ENCODE measurements at regions not wholly inside any gene's neighbourhood (a gene's known extent, or its start where the extent isn't known, plus 50 kb on each side); places are given as distances from the start of the nearest gene placed in this dataset.
"Not testable (repeated sequence)": the region's sequence is repeated elsewhere in the genome, so short reads cannot be mapped to it uniquely, and the experiment has no call there.

DNA sequence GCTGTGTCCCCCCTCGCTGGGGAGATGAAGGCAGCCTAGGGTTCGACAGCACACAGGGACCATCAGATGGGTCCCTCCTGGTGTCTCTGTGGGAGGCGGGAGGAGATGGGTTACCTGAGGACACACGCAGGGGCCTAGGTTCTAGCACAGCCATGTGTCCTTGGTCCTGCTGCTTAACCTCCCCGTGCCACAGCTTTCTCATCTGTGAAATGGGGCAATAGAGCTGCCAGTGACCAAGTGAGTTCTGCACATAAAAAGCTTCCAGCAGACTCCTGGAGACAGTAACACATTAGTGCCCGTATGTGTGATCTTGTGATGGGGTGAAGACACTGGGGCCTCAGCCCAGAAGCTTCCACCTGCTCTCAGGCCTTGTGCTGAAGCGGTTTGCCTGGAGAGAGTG lies 96.0 kb upstream of the GSE1 start:
- H3K4me2 ChIP-seq (ENCODE audit: low read length), result no peak overlapping the region
- H2BK120ac ChIP-seq (ENCODE audit: low read depth, low read length), result no peak overlapping the region
- DNase-seq, result no peak
- no peak overlapping the region for H3K18ac ChIP-seq (ENCODE audit: low read length)
- H2BK5ac ChIP-seq (ENCODE audit: low read length), result no peak overlapping the region
- no peak overlapping the region for H3K23ac ChIP-seq (ENCODE audit: low read length)
- no CpG with 5 or more reads among the region's 7 CpGs for WGBS (ENCODE audit: extremely low coverage, insufficient coverage, low lambda C conversion rate)
- H2AK5ac ChIP-seq (ENCODE audit: low read length), result no peak overlapping the region
- no peaks in the 10 kb centered on the region for H3K36me3 ChIP-seq (ENCODE audit: control insufficient read depth, insufficient read depth, low read length)
- no peak overlapping the region for H4K8ac ChIP-seq (ENCODE audit: low read depth, low read length)
- H3K56ac ChIP-seq (ENCODE audit: low read length), result no peak overlapping the region
- no peak overlapping the region for H3K4me3 ChIP-seq (ENCODE audit: low read length)
- H3K27ac ChIP-seq (ENCODE audit: low read depth, low read length), result no peak overlapping the region
- peaks cover 1% of the 10 kb centered on the region for H3K4me1 ChIP-seq (ENCODE audit: control insufficient read depth, low read depth, low read length)
- no peak overlapping the region for H3K9ac ChIP-seq (ENCODE audit: low read length)
- no peak overlapping the region for H2BK15ac ChIP-seq (replicated peaks; ENCODE audit: low read depth)
- H3K4ac ChIP-seq (ENCODE audit: low read depth, low read length), result no peak overlapping the region
- H3K27me3 ChIP-seq (ENCODE audit: insufficient read depth, low read length, poor library complexity), result no peaks in the 10 kb centered on the region
- no peaks in the 10 kb centered on the region for H3K79me2 ChIP-seq (ENCODE audit: control insufficient read depth, insufficient read depth, low read length)
- no peak overlapping the region for H4K5ac ChIP-seq (ENCODE audit: low read length)
- no peaks in the 10 kb centered on the region for H3K79me1 ChIP-seq (ENCODE audit: low read length)

DNA sequence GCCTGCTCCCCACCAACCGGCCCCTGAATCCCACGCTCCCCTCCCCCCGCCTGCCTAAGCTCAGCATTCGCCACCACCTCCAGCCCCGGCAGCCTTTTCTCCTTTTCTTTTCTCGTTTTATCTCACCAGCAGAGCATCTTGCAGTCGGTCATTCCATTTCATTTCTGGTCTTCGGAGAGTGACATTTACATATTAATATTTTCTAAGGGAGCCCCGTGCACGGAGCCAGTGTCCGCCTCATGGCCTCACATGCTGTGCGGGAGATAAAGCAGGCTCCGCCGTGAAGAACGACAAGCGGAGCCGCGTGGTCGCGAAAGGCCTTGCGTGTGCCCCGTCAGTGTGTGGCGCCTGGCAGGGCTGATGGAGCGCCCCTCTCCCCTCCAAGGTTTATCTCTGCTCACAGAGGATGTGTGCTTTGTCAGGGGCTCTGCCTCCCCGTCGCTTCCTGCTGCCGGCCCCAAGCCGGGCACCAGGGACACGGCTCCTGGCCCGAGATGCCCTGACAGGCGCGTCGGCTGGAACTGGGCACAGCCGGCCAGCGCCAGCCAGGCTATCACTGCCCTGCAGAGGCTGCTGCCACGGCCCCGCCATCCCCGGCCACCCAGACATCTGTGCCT lies 95.5 kb upstream of the GSE1 start:
- Histone ChIP-seq H2BK120ac (ENCODE audit: low read depth, low read length) (no peak overlapping the region), H3K18ac (ENCODE audit: low read length) (no peak overlapping the region), H3K4me2 (ENCODE audit: low read length) (no peak overlapping the region), H4K8ac (ENCODE audit: low read depth, low read length) (no peak overlapping the region), H3K27ac (ENCODE audit: low read depth, low read length) (no peak overlapping the region), H3K36me3 (ENCODE audit: control insufficient read depth, insufficient read depth, low read length) (no peaks in the 10 kb centered on the region), H3K9ac (ENCODE audit: low read length) (no peak overlapping the region), H3K4me3 (ENCODE audit: low read length) (no peak overlapping the region), H3K4me1 (ENCODE audit: control insufficient read depth, low read depth, low read length) (peaks cover 1% of the 10 kb centered on the region), H3K79me1 (ENCODE audit: low read length) (no peaks in the 10 kb centered on the region), H3K23ac (ENCODE audit: low read length) (no peak overlapping the region), H3K27me3 (ENCODE audit: insufficient read depth, low read length, poor library complexity) (no peaks in the 10 kb centered on the region), H3K4ac (ENCODE audit: low read depth, low read length) (no peak overlapping the region), H3K79me2 (ENCODE audit: control insufficient read depth, insufficient read depth, low read length) (no peaks in the 10 kb centered on the region), H2BK15ac (replicated peaks; ENCODE audit: low read depth) (no peak overlapping the region), H4K5ac (ENCODE audit: low read length) (no peak overlapping the region), H3K56ac (ENCODE audit: low read length) (no peak overlapping the region), H2AK5ac (ENCODE audit: low read length) (no peak overlapping the region), H2BK5ac (ENCODE audit: low read length) (no peak overlapping the region)
- no CpG with 5 or more reads among the region's 38 CpGs for WGBS (ENCODE audit: extremely low coverage, insufficient coverage, low lambda C conversion rate)
- DNase-seq, result no peak

DNA sequence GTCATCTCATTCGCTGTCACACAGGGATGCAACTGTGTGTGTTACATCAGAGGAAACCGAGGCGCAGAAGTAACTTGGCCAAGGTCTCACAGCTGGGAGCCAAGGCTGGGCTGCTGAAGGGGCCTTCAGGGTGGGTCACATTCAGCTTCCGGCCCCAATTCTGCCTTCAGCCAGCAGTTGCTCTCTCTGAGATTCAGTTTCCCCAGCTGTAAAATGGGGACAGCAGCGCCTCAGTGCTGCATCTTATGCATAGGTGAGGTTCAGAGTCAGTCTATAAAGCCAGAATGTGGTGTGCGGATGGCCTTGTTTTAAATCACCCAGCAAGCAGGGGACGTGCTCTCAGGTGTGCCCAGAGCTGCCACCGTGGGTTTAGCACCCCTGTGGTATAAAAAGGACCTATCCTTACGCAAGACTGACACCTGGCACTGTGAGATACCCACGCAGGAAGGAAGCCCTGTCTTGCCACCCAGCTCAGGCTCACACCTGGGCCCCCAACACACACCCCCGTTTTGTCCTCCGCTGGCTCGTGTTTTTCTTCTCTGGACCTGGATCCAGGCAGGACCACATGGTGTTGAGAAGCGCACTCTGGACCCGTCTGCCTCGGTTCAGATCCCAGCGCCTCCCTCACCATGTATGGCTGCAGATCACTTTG lies 94.6 kb upstream of the GSE1 start:
- peaks cover 7% of the 10 kb centered on the region for H3K4me1 ChIP-seq (ENCODE audit: control insufficient read depth, low read depth, low read length)
- WGBS (ENCODE audit: extremely low coverage, insufficient coverage, low lambda C conversion rate), result no CpG with 5 or more reads among the region's 17 CpGs
- H3K56ac ChIP-seq (ENCODE audit: low read length), result no peak overlapping the region
- no peak overlapping the region for H2BK15ac ChIP-seq (replicated peaks; ENCODE audit: low read depth)
- H3K79me1 ChIP-seq (ENCODE audit: low read length), result no peaks in the 10 kb centered on the region
- H3K4ac ChIP-seq (ENCODE audit: low read depth, low read length), result no peak overlapping the region
- no peaks in the 10 kb centered on the region for H3K36me3 ChIP-seq (ENCODE audit: control insufficient read depth, insufficient read depth, low read length)
- H4K5ac ChIP-seq (ENCODE audit: low read length), result no peak overlapping the region
- no peak overlapping the region for H2BK120ac ChIP-seq (ENCODE audit: low read depth, low read length)
- no peak overlapping the region for H2BK5ac ChIP-seq (ENCODE audit: low read length)
- H3K27me3 ChIP-seq (ENCODE audit: insufficient read depth, low read length, poor library complexity), result no peaks in the 10 kb centered on the region
- H2AK5ac ChIP-seq (ENCODE audit: low read length), result no peak overlapping the region
- H3K79me2 ChIP-seq (ENCODE audit: control insufficient read depth, insufficient read depth, low read length), result no peaks in the 10 kb centered on the region
- no peak overlapping the region for H4K8ac ChIP-seq (ENCODE audit: low read depth, low read length)
- H3K4me3 ChIP-seq (ENCODE audit: low read length), result no peak overlapping the region
- no peak overlapping the region for H3K23ac ChIP-seq (ENCODE audit: low read length)
- no peak overlapping the region for H3K9ac ChIP-seq (ENCODE audit: low read length)
- no peak for DNase-seq
- no peak overlapping the region for H3K4me2 ChIP-seq (ENCODE audit: low read length)
- H3K18ac ChIP-seq (ENCODE audit: low read length), result no peak overlapping the region
- no peak overlapping the region for H3K27ac ChIP-seq (ENCODE audit: low read depth, low read length)

DNA sequence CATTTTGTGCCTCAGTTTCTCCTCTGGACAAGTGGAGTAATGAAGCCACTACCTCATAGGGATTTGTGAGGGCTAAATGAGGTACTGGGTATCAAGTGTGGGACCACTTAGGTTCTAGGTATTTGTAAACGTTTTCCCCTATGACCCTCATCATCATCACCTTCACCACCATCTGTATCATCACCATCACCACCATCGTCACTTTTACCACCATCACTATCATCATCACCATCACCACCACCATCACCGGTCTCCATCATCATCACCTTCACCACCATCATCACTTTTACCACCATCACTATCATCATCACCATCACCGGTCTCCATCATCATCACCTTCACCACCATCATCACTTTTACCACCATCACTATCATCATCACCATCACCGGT lies 94.1 kb upstream of the GSE1 start:
- not testable (repeated sequence) for DNase-seq; H3K4me3 ChIP-seq (ENCODE audit: low read length); H4K8ac ChIP-seq (ENCODE audit: low read depth, low read length); H3K79me1 ChIP-seq (ENCODE audit: low read length); H3K4me1 ChIP-seq (ENCODE audit: control insufficient read depth, low read depth, low read length); H4K5ac ChIP-seq (ENCODE audit: low read length); H2BK15ac ChIP-seq (replicated peaks; ENCODE audit: low read depth); H3K4me2 ChIP-seq (ENCODE audit: low read length); H3K23ac ChIP-seq (ENCODE audit: low read length); H3K79me2 ChIP-seq (ENCODE audit: control insufficient read depth, insufficient read depth, low read length); H3K9ac ChIP-seq (ENCODE audit: low read length); H3K4ac ChIP-seq (ENCODE audit: low read depth, low read length); H2BK5ac ChIP-seq (ENCODE audit: low read length); H3K18ac ChIP-seq (ENCODE audit: low read length); H3K36me3 ChIP-seq (ENCODE audit: control insufficient read depth, insufficient read depth, low read length); H2BK120ac ChIP-seq (ENCODE audit: low read depth, low read length); H3K27ac ChIP-seq (ENCODE audit: low read depth, low read length); H2AK5ac ChIP-seq (ENCODE audit: low read length); H3K27me3 ChIP-seq (ENCODE audit: insufficient read depth, low read length, poor library complexity); H3K56ac ChIP-seq (ENCODE audit: low read length)
- WGBS (ENCODE audit: extremely low coverage, insufficient coverage, low lambda C conversion rate), result no CpG with 5 or more reads among the region's 5 CpGs

DNA sequence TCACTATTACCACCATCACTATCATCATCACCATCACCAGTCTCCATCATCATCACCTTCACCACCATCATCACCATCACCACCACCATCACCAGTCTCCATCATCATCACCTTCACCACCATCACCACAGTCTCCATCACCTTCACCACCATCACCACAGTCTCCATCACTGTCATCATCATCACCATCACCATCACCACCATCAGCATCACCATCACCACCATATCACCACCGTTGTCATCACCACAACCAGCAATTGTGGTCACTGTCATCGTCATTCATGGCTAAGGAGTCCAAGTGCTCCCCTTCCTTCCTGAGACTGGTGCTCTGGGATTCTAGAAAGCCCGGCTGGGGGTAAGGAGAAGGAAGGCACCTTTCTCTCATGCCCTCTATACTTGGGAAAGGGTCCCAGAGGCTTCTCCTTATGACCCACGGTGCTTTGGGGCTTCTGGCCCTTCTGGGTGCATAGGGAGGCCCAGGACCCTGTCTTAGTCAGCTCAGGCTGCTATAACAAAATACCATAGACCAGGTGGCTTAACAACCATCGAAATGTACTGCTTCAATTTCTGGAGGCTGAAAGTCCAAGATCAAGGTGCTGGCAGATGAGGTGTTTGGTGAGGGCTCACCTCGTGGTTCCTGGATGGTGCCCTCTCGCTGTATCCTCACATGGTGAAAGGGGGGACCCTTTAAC lies 93.4 kb upstream of the GSE1 start:
- Histone ChIP-seq H2BK120ac (ENCODE audit: low read depth, low read length) (no peak overlapping the region), H3K4me3 (ENCODE audit: low read length) (no peak overlapping the region), H3K4me2 (ENCODE audit: low read length) (no peak overlapping the region), H2BK5ac (ENCODE audit: low read length) (no peak overlapping the region), H3K27ac (ENCODE audit: low read depth, low read length) (no peak overlapping the region), H3K79me1 (ENCODE audit: low read length) (no peaks in the 10 kb centered on the region), H2AK5ac (ENCODE audit: low read length) (no peak overlapping the region), H4K5ac (ENCODE audit: low read length) (no peak overlapping the region), H3K4ac (ENCODE audit: low read depth, low read length) (no peak overlapping the region), H3K4me1 (ENCODE audit: control insufficient read depth, low read depth, low read length) (peaks cover 7% of the 10 kb centered on the region), H3K27me3 (ENCODE audit: insufficient read depth, low read length, poor library complexity) (no peaks in the 10 kb centered on the region), H2BK15ac (replicated peaks; ENCODE audit: low read depth) (no peak overlapping the region), H3K56ac (ENCODE audit: low read length) (no peak overlapping the region), H3K36me3 (ENCODE audit: control insufficient read depth, insufficient read depth, low read length) (no peaks in the 10 kb centered on the region), H3K18ac (ENCODE audit: low read length) (no peak overlapping the region), H4K8ac (ENCODE audit: low read depth, low read length) (no peak overlapping the region), H3K23ac (ENCODE audit: low read length) (no peak overlapping the region), H3K9ac (ENCODE audit: low read length) (no peak overlapping the region), H3K79me2 (ENCODE audit: control insufficient read depth, insufficient read depth, low read length) (no peaks in the 10 kb centered on the region)
- WGBS (ENCODE audit: extremely low coverage, insufficient coverage, low lambda C conversion rate), result no CpG with 5 or more reads among the region's 7 CpGs
- no peak for DNase-seq

Measured in mesendoderm (in vitro differentiated cells).